T-helper 2 cell treated with Interferon-gamma antibody and Interleukin-4, amounts not matched to agents 100 ng/mL and 5 ng/mL, for 36 hours (primary cell): ENCODE measurements at regions not wholly inside any gene's neighbourhood (a gene's known extent, or its start where the extent isn't known, plus 50 kb on each side); places are given as distances from the start of the nearest gene placed in this dataset.
"Not testable (repeated sequence)": the region's sequence is repeated elsewhere in the genome, so short reads cannot be mapped to it uniquely, and the experiment has no call there.

Source experiments
- intact Hi-C: fragments of 100-400 bp; cut with micrococcal nuclease; formaldehyde crosslinking; loops from one replicate; pipeline ENCODE4 v1.15.1; 2023

GRCh38 chr1:119191325-119191724, 50.9 kb upstream of the WARS2 start:
- intact Hi-C loops, result no loop called here

GRCh38 chr1:119204197-119204960, 63.9 kb upstream of the WARS2 start:
- intact Hi-C loops, result no loop called here

GRCh38 chr1:119204961-119205357, 64.5 kb upstream of the WARS2 start:
- intact Hi-C loops, result no loop called here

GRCh38 chr1:119209061-119209460, 68.6 kb upstream of the WARS2 start:
- intact Hi-C loops, result no loop called here

GRCh38 chr1:119209596-119210295, 69.3 kb upstream of the WARS2 start:
- intact Hi-C loops, result no loop called here

- intact Hi-C loops, result no loop called here
Observed at GRCh38 chr1:119210296-119210649, 69.8 kb upstream of the WARS2 start.

- intact Hi-C loops, result not testable (repeated sequence)
Observed at GRCh38 chr1:119213213-119213612, 72.8 kb upstream of the WARS2 start.

- intact Hi-C loops, result not testable (repeated sequence)
Observed at GRCh38 chr1:119214961-119215360, 74.5 kb upstream of the WARS2 start.

- intact Hi-C loops, result no loop called here
Observed at GRCh38 chr1:119217309-119217828, 76.9 kb upstream of the WARS2 start.

GRCh38 chr1:119219711-119220110, 79.3 kb upstream of the WARS2 start:
- intact Hi-C loops, result no loop called here

- intact Hi-C loops, result no loop called here
Observed at GRCh38 chr1:119220991-119221390, 80.5 kb upstream of the WARS2 start.

- intact Hi-C loops, result no loop called here
Observed at GRCh38 chr1:119222271-119222670, 81.8 kb upstream of the WARS2 start.

GRCh38 chr1:119225265-119225664, 84.8 kb upstream of the WARS2 start:
- intact Hi-C loops, result no loop called here

GRCh38 chr1:119225831-119226230, 85.4 kb upstream of the WARS2 start:
- intact Hi-C loops, result no loop called here

- intact Hi-C loops, result no loop called here
Observed at GRCh38 chr1:119226321-119226720, 85.9 kb upstream of the WARS2 start.

GRCh38 chr1:119226913-119227312, 86.5 kb upstream of the WARS2 start:
- intact Hi-C loops, result no loop called here

GRCh38 chr1:119227456-119227855, 87.0 kb upstream of the WARS2 start:
- intact Hi-C loops, result no loop called here

GRCh38 chr1:119228335-119229080, 88.1 kb upstream of the WARS2 start:
- intact Hi-C loops, result no loop called here

- intact Hi-C loops, result no loop called here
Observed at GRCh38 chr1:119235120-119235519, 94.7 kb upstream of the WARS2 start.

GRCh38 chr1:119245881-119246280, 105.4 kb upstream of the WARS2 start:
- intact Hi-C loops, result no loop called here

GRCh38 chr1:119249283-119249682, 108.8 kb upstream of the WARS2 start:
- intact Hi-C loops, result no loop called here

- intact Hi-C loops, result no loop called here
Observed at GRCh38 chr1:119250299-119250698, 109.8 kb upstream of the WARS2 start.
